Suprapubic skin (tissue), 3 donors: ENCODE measurements at regions not wholly inside any gene's neighbourhood (a gene's known extent, or its start where the extent isn't known, plus 50 kb on each side); places are given as distances from the start of the nearest gene placed in this dataset.

Experiments used
- EP300 ChIP-seq: sonication (generic); formaldehyde crosslinking; IDR thresholded peaks from one replicate; pipeline ENCODE4 v1.6.1; 2017; ENCODE audit warnings: antibody characterized with exemption
- TF ChIP-seq, protein P1 (sequence below), 2 donors: fragments of 200-600 bp in 1 of 2; fragments of 450-650 bp in 1 of 2; sonication (generic) in 1 of 2; IDR thresholded peaks; one replicate each; pipeline ENCODE4 v1.5.1; 2016 to 2019; ENCODE audit warnings: antibody characterized with exemption in 2 of 2, mild to moderate bottlenecking in 1 of 2, moderate library complexity in 1 of 2

DNA sequence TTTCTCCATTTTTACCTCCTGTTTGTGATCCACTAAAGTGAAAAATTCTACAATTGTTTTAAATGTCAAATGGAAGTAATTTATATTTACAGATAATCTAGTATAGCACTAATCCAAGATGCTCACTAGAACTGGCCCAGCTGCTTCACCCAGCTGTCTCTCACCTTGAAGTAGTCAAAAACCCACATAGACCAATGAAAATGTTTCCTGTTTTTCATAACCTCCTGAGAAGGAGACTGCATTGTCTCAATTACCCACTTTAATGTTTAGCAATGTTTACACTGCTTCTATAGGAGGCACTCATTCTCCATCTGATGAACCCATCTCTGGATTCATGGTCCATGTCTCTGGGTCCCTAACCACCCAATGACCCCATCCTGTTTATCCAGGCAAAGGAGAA is 56.1 kb upstream of the ADO start:
- no peak for TF ChIP-seq EP300
- TF ChIP-seq, protein P1, sequence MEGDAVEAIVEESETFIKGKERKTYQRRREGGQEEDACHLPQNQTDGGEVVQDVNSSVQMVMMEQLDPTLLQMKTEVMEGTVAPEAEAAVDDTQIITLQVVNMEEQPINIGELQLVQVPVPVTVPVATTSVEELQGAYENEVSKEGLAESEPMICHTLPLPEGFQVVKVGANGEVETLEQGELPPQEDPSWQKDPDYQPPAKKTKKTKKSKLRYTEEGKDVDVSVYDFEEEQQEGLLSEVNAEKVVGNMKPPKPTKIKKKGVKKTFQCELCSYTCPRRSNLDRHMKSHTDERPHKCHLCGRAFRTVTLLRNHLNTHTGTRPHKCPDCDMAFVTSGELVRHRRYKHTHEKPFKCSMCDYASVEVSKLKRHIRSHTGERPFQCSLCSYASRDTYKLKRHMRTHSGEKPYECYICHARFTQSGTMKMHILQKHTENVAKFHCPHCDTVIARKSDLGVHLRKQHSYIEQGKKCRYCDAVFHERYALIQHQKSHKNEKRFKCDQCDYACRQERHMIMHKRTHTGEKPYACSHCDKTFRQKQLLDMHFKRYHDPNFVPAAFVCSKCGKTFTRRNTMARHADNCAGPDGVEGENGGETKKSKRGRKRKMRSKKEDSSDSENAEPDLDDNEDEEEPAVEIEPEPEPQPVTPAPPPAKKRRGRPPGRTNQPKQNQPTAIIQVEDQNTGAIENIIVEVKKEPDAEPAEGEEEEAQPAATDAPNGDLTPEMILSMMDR (IDR thresholded peaks at IDR 0.05) = no peak
